Activated CD4-positive, alpha-beta T cell treated with anti-CD3 and anti-CD28 coated beads for 36 hours (primary cell): ENCODE measurements at regions not wholly inside any gene's neighbourhood (a gene's known extent, or its start where the extent isn't known, plus 50 kb on each side); places are given as distances from the start of the nearest gene placed in this dataset.

Experiments used
- ATAC-seq: fragments of 200-7000 bp; cut with Tn5 transposase; one replicate; pipeline ENCODE4 v1.10.0; 2021; ENCODE audit warnings: mild to moderate bottlenecking, moderate library complexity
- CTCF ChIA-PET: fragments of 350-600 bp; sonication (Branson Sonifier 250); formaldehyde crosslinking; loops from one replicate; lab custom pipeline; 2021; ENCODE audit warnings: antibody characterized with exemption; lab: Charles Lee
- POLR2A ChIA-PET: fragments of 350-600 bp; sonication (Branson Sonifier 250); formaldehyde crosslinking; loops from one replicate; lab custom pipeline; 2021; ENCODE audit warnings: antibody characterized with exemption, inconsistent platforms; lab: Charles Lee
- DNase-seq: peaks from one replicate; pipeline ENCODE4 v3.0.0-alpha.2; 2020
- H3K27ac Mint-ChIP-seq: one replicate; pipeline ENCODE4 v1.8.0; 2021; ENCODE audit warnings: mixed read lengths
- H3K27me3 Mint-ChIP-seq: one replicate; pipeline ENCODE4 v1.8.0; 2021; ENCODE audit warnings: mixed read lengths
- H3K36me3 Mint-ChIP-seq: one replicate; pipeline ENCODE4 v1.8.0; 2021; ENCODE audit warnings: low read depth, mixed read lengths
- H3K4me1 Mint-ChIP-seq: one replicate; pipeline ENCODE4 v1.8.0; 2021; ENCODE audit warnings: mixed read lengths
- H3K4me3 Mint-ChIP-seq: one replicate; pipeline ENCODE4 v1.8.0; 2021; ENCODE audit warnings: mild to moderate bottlenecking, moderate library complexity, mixed read lengths
- H3K9me3 Mint-ChIP-seq: one replicate; pipeline ENCODE4 v1.8.0; 2021; ENCODE audit warnings: low read depth, mixed read lengths
- intact Hi-C, 2 experiments: fragments of 100-400 bp; cut with DNase I in 1 of 2; cut with micrococcal nuclease in 1 of 2; formaldehyde crosslinking; loops; one replicate each; pipeline versions ENCODE4 v1.14.2 to v1.15.1; 2022 to 2024; cut with DNase I, micrococcal nuclease

- CTCF ChIA-PET = no interaction called here
- DNase-seq (no peak), ATAC-seq (no peak)
- POLR2A ChIA-PET = no interaction called here
- no peaks in the 10 kb centered on the region for H3K36me3 Mint-ChIP-seq
- intact Hi-C loops = no loop called here
- no peaks in the 10 kb centered on the region for H3K27me3 Mint-ChIP-seq
- no peak overlapping the region for H3K4me3 Mint-ChIP-seq
- peaks cover 21% of the 10 kb centered on the region for H3K9me3 Mint-ChIP-seq
- H3K4me1 Mint-ChIP-seq = no peaks in the 10 kb centered on the region
- no peak overlapping the region for H3K27ac Mint-ChIP-seq
These were observed 722.3 kb downstream of the CDH8 start for GRCh38 chr16:61313931-61314330.

DNA sequence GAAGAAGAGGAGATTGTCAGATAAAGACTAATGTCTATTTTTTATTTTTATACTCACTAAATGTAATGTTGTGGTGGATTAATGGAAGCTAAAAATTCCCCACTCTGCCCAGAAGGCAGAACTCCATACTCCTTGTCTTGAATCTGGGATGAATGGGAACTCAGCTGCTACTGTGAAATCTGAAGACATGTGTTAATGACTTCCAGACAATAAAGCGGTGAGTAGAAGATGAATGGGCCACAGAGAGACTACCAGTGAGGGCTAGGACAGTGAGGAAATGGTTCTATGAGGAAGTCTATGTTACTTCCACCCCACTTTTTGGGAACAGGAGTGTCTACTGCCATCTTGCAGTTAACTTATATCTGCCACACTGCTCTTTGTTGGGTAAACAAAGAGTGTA, 726.9 kb downstream of the CDH8 start:
- no peaks in the 10 kb centered on the region for H3K27me3 Mint-ChIP-seq
- no peak overlapping the region for H3K4me3 Mint-ChIP-seq
- ChIA-PET CTCF (interaction anchor here (0.6 kb wide), 1 partner anchor 50 kb away, joined by 3 read pairs; no protein-coding TSS in a partner anchor), POLR2A (no interaction called here)
- H3K9me3 Mint-ChIP-seq = peaks cover 23% of the 10 kb centered on the region
- DNase-seq (no peak), ATAC-seq (no peak)
- no peak overlapping the region for H3K27ac Mint-ChIP-seq
- no peaks in the 10 kb centered on the region for H3K36me3 Mint-ChIP-seq
- no peaks in the 10 kb centered on the region for H3K4me1 Mint-ChIP-seq
- intact Hi-C loops = no loop called here

DNA sequence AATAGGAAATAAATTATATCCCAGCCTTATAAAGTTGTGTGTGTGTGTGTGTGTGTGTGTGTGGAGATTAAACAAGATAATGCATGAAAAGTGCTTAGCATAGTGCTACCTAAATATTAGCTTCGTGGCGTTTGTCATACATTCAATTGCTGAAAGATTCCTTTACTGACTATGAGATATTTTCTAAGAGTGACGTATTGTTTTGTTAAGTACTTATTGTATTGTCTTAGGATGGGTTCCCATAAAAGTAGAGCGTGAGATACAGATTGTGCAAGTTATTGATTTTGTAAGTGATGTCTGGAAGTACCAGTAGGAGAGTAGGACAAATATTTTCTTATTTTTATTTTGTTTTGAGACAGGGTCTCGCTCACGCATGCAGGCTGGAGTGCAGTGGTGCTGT, 730.0 kb downstream of the CDH8 start:
- ATAC-seq (no peak), DNase-seq (no peak)
- Mint-ChIP-seq H3K4me1 (no peaks in the 10 kb centered on the region), H3K27me3 (no peaks in the 10 kb centered on the region), H3K9me3 (peaks cover 16% of the 10 kb centered on the region), H3K36me3 (no peaks in the 10 kb centered on the region), H3K4me3 (no peak overlapping the region), H3K27ac (no peak overlapping the region)
- CTCF ChIA-PET = interaction anchor here (0.7 to 1.0 kb wide), 2 partner anchors 10 to 91 kb away, joined by 3 read pairs; no protein-coding TSS in a partner anchor
- POLR2A ChIA-PET = no interaction called here
- intact Hi-C loops = no loop called here

GRCh38 chr16:61296814-61297213, 739.4 kb downstream of the CDH8 start:
- no peaks in the 10 kb centered on the region for H3K27me3 Mint-ChIP-seq
- no peaks in the 10 kb centered on the region for H3K36me3 Mint-ChIP-seq
- ChIA-PET POLR2A (no interaction called here), CTCF (no interaction called here)
- DNase-seq (no peak), ATAC-seq (no peak)
- H3K4me3 Mint-ChIP-seq = no peak overlapping the region
- no peaks in the 10 kb centered on the region for H3K4me1 Mint-ChIP-seq
- peaks cover 16% of the 10 kb centered on the region for H3K9me3 Mint-ChIP-seq
- H3K27ac Mint-ChIP-seq = no peak overlapping the region
- intact Hi-C loops = no loop called here

DNA sequence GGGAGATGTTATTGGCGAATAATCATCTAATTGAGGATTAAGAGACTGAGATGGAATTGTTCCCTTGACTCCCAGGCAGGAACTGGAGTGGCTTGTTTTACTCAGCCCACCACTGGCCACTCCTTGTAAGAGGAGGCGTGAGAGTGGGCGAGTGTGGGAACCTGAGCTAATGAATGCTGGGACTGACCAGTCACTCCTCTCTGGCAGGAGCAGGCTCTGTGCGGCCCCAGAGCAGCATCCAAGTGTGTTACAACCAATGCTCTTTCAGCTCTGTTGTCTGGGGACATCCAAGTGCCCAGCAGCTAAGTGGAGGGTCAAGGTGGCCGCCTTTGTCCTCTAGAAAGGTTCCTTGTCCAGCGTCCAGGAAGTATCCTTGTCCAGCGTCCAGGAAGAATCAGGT, 739.9 kb downstream of the CDH8 start:
- H3K27ac Mint-ChIP-seq = no peak overlapping the region
- H3K27me3 Mint-ChIP-seq = no peaks in the 10 kb centered on the region
- peaks cover 16% of the 10 kb centered on the region for H3K9me3 Mint-ChIP-seq
- no peak for ATAC-seq
- no peak overlapping the region for H3K4me3 Mint-ChIP-seq
- POLR2A ChIA-PET = no interaction called here
- DNase-seq = no peak
- CTCF ChIA-PET = interaction anchor here (0.8 kb wide), 1 partner anchor 10 kb away, joined by 3 read pairs; no protein-coding TSS in a partner anchor
- intact Hi-C loops = no loop called here
- no peaks in the 10 kb centered on the region for H3K4me1 Mint-ChIP-seq
- no peaks in the 10 kb centered on the region for H3K36me3 Mint-ChIP-seq

- Mint-ChIP-seq H3K9me3 (peaks cover 16% of the 10 kb centered on the region), H3K27me3 (no peaks in the 10 kb centered on the region), H3K4me1 (no peaks in the 10 kb centered on the region), H3K36me3 (no peaks in the 10 kb centered on the region), H3K27ac (no peak overlapping the region), H3K4me3 (no peak overlapping the region)
- ChIA-PET POLR2A (no interaction called here), CTCF (interaction anchor here (0.8 kb wide), 1 partner anchor 11 kb away, joined by 3 read pairs; no protein-coding TSS in a partner anchor)
- intact Hi-C loops = no loop called here
- DNase-seq (no peak), ATAC-seq (no peak)
These were observed 740.9 kb downstream of the CDH8 start for GRCh38 chr16:61295311-61295710.

GRCh38 chr16:61289141-61289540, 747.1 kb downstream of the CDH8 start:
- ChIA-PET POLR2A (no interaction called here), CTCF (interaction anchor here (0.6 kb wide), 1 partner anchor 185 kb away, joined by 3 read pairs; no protein-coding TSS in a partner anchor)
- no peaks in the 10 kb centered on the region for H3K36me3 Mint-ChIP-seq
- ATAC-seq = no peak
- H3K27me3 Mint-ChIP-seq = no peaks in the 10 kb centered on the region
- no peak overlapping the region for H3K4me3 Mint-ChIP-seq
- no peaks in the 10 kb centered on the region for H3K4me1 Mint-ChIP-seq
- H3K9me3 Mint-ChIP-seq = peaks cover 5% of the 10 kb centered on the region
- H3K27ac Mint-ChIP-seq = no peak overlapping the region
- intact Hi-C loops = no loop called here
- no peak for DNase-seq

DNA sequence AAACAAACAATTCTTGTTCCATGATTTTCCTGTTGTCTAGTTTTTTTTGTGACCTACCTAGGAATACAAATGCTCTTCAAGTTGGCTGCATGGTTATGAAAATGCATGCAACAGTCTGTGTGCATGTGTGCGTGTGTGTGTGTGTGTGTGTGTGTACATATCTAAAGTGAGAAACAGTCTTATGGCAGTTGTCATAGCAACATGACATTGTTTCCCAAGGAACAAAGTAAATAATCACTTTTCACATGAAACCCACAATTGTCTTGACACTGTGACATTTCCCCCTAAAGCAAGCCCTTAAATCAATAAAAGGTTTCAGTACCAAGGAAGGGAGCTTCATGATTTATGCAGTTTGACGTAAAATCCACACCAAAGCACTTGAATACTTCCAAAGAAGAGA, 758.4 kb downstream of the CDH8 start:
- ATAC-seq = no peak
- ChIA-PET CTCF (no interaction called here), POLR2A (no interaction called here)
- no peaks in the 10 kb centered on the region for H3K4me1 Mint-ChIP-seq
- no peak overlapping the region for H3K27ac Mint-ChIP-seq
- H3K27me3 Mint-ChIP-seq = no peaks in the 10 kb centered on the region
- H3K4me3 Mint-ChIP-seq = no peak overlapping the region
- no peaks in the 10 kb centered on the region for H3K36me3 Mint-ChIP-seq
- peaks cover 27% of the 10 kb centered on the region for H3K9me3 Mint-ChIP-seq
- intact Hi-C loops = no loop called here
- DNase-seq = no peak

DNA sequence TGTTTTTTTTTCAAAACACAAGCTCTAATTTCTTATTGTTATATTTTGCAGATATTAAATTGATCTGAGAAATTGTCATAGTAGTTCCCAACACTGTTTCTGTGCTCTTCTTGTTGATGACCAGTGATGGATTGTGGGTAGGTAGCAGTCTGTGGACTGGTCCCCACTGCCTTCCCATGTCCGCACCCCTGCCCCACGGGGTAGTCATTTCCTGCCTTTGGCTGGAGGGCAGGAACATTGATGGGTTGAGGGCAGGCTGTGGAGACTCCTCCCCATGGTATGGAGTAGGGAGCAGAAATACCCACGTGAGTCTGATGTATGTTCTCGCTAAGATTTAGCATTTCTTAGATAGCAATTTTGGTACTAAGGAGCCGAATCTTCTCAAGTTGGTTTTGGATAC, 762.0 kb downstream of the CDH8 start:
- ChIA-PET POLR2A (no interaction called here), CTCF (no interaction called here)
- intact Hi-C loops = no loop called here
- Mint-ChIP-seq H3K36me3 (no peaks in the 10 kb centered on the region), H3K4me3 (no peak overlapping the region), H3K27me3 (no peaks in the 10 kb centered on the region), H3K27ac (no peak overlapping the region), H3K4me1 (no peaks in the 10 kb centered on the region), H3K9me3 (peaks cover 25% of the 10 kb centered on the region)
- ATAC-seq (no peak), DNase-seq (no peak)

GRCh38 chr16:61270726-61271125, 765.5 kb downstream of the CDH8 start:
- CTCF ChIA-PET = no interaction called here
- no peak overlapping the region for H3K27ac Mint-ChIP-seq
- intact Hi-C loops = no loop called here
- ATAC-seq (no peak), DNase-seq (no peak)
- POLR2A ChIA-PET = no interaction called here
- peaks cover 24% of the 10 kb centered on the region for H3K9me3 Mint-ChIP-seq
- no peak overlapping the region for H3K4me3 Mint-ChIP-seq
- H3K27me3 Mint-ChIP-seq = no peaks in the 10 kb centered on the region
- no peaks in the 10 kb centered on the region for H3K4me1 Mint-ChIP-seq
- no peaks in the 10 kb centered on the region for H3K36me3 Mint-ChIP-seq

DNA sequence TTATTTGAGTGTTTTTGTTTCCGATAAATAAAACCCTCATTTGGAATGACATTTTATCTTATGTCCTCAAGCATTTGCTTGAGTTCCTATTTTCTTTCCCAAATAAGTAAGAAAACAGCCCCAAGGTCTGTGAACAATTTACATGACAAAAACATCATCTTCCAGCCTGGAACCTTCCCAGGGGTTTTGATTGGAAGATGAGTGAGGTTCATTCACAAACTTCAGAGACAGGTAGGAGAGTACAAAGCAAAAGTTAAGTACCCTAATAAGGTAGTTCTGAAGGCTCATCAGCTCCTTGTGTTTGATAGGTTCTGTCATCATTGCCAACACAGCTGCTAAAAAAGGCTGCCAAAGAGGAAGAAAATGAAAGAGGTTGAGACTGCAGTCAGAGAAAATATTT, 772.8 kb downstream of the CDH8 start:
- intact Hi-C loops = no loop called here
- H3K27me3 Mint-ChIP-seq = no peaks in the 10 kb centered on the region
- CTCF ChIA-PET = no interaction called here

DNA sequence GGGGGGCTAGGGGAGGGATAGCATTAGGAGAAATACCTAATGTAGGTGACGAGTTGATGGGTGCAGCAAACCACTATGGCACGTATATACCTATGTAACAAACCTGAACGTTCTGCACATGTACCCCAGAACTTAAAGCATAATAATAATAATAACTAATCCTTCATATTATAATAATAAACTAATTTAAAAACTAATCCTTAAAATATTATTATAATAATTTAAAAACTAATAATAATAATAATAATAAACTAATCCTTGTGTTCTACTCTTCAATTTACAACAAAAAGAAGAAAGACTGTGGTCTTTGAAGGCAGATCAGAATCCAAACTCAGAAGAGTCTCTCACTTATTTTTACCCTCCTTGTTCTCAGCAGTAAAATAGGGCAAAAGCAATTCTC, 774.9 kb downstream of the CDH8 start:
- DNase-seq (no peak), ATAC-seq (no peak)
- no peak overlapping the region for H3K27ac Mint-ChIP-seq
- no peaks in the 10 kb centered on the region for H3K27me3 Mint-ChIP-seq
- H3K9me3 Mint-ChIP-seq = peaks cover 18% of the 10 kb centered on the region
- intact Hi-C loops = no loop called here
- no peak overlapping the region for H3K4me3 Mint-ChIP-seq
- POLR2A ChIA-PET = no interaction called here
- H3K4me1 Mint-ChIP-seq = no peaks in the 10 kb centered on the region
- CTCF ChIA-PET = no interaction called here
- H3K36me3 Mint-ChIP-seq = no peaks in the 10 kb centered on the region

More for the DNA sequence above, 772.8 kb downstream of the CDH8 start:
- Mint-ChIP-seq H3K27ac (no peak overlapping the region), H3K4me1 (no peaks in the 10 kb centered on the region), H3K9me3 (peaks cover 21% of the 10 kb centered on the region), H3K4me3 (no peak overlapping the region), H3K36me3 (no peaks in the 10 kb centered on the region)
- no peak for DNase-seq
- POLR2A ChIA-PET = no interaction called here
- ATAC-seq = no peak

GRCh38 chr16:61246592-61246991, 789.6 kb downstream of the CDH8 start:
- Mint-ChIP-seq H3K36me3 (no peaks in the 10 kb centered on the region), H3K27ac (no peak overlapping the region), H3K4me1 (no peaks in the 10 kb centered on the region), H3K27me3 (no peaks in the 10 kb centered on the region), H3K9me3 (peaks cover 6% of the 10 kb centered on the region), H3K4me3 (no peak overlapping the region)
- no peak for ATAC-seq
- intact Hi-C loops = no loop called here
- ChIA-PET POLR2A (no interaction called here), CTCF (no interaction called here)
- DNase-seq = no peak
